ENCODE measurements at regions not wholly inside any gene's neighbourhood (a gene's known extent, or its start where the extent isn't known, plus 50 kb on each side); places are given as distances from the start of the nearest gene placed in this dataset.

- Mint-ChIP-seq H3K4me1 (ENCODE audit: low read depth, unreplicated experiment) (peaks cover 52% of the 10 kb centered on the region), H3K27me3 (ENCODE audit: insufficient read depth, unreplicated experiment) (no peaks in the 10 kb centered on the region), H3K36me3 (ENCODE audit: insufficient read depth, unreplicated experiment) (no peaks in the 10 kb centered on the region), H3K27ac (ENCODE audit: unreplicated experiment) (no peak overlapping the region), H3K4me3 (ENCODE audit: unreplicated experiment) (no peak overlapping the region), H3K9me3 (ENCODE audit: unreplicated experiment) (peaks cover 15% of the 10 kb centered on the region)
- intact Hi-C loops (cut with micrococcal nuclease; ENCODE audit: unreplicated experiment): loop anchor here (2.0 kb wide), 1 partner anchor 79 kb away; no protein-coding TSS in a partner anchor
- Histone ChIP-seq H3K4me3 (ENCODE audit: low read depth, low read length) (no peak overlapping the region), H3K27me3 (replicated peaks; ENCODE audit: control insufficient read depth, insufficient read depth, low read length) (no peaks in the 10 kb centered on the region), H3K9me3 (no peaks in the 10 kb centered on the region), H3K36me3 (ENCODE audit: control insufficient read depth, insufficient read depth, low read length) (no peaks in the 10 kb centered on the region), H3K4me1 (peaks cover 32% of the 10 kb centered on the region)
- TF ChIP-seq CTCF (IDR thresholded peaks at IDR 0.05; ENCODE audit: insufficient read depth in 1 of 2, low read depth in 1 of 2, low read length in 1 of 2, severe bottlenecking in 1 of 2, unreplicated experiment in 1 of 2): no peak
- ChIA-PET CTCF (no interaction called here), POLR2A (interaction anchor here (1.1 kb wide), 1 partner anchor 55 kb away, joined by 3 read pairs; the partner anchor contains the start of gene JDP2)
- no TSS peak for BruUV-seq (replicated peaks)
- no peak for DNase-seq
Measured at GRCh38 chr14:75373616-75374015, 54.2 kb upstream of the JDP2 start.

DNA sequence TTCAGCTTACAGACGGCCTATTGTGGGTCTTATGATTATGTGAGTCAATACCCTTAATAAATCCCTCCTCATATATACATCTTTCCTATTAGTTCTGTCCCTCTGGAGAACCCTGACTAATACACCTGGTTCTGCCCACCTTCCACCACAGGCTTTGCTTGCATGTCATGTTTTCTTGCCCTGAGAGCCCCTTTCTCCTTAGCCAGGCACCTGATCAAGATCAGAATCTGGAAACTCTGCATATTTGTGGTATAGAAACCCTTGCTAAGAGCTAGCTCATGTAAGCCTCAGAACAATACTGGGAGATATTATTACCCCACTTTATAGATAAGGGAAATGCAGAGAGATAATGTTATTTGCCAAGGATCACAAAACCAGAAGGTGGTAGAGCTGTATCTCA is 52.9 kb upstream of the JDP2 start:
- no peak overlapping the region for H3K4me3 ChIP-seq (ENCODE audit: low read depth, low read length)
- Mint-ChIP-seq H3K9me3 (ENCODE audit: unreplicated experiment) (peaks cover 15% of the 10 kb centered on the region), H3K4me1 (ENCODE audit: low read depth, unreplicated experiment) (peaks cover 61% of the 10 kb centered on the region), H3K36me3 (ENCODE audit: insufficient read depth, unreplicated experiment) (no peaks in the 10 kb centered on the region), H3K27ac (ENCODE audit: unreplicated experiment) (peak overlapping the region; percentile 39), H3K27me3 (ENCODE audit: insufficient read depth, unreplicated experiment) (no peaks in the 10 kb centered on the region), H3K4me3 (ENCODE audit: unreplicated experiment) (peak overlapping the region; percentile 8)
- intact Hi-C loops (cut with micrococcal nuclease; ENCODE audit: unreplicated experiment): loop anchor here (2.0 to 5.0 kb wide), 2 partner anchors 52 to 78 kb away; partner anchors contain the start of gene JDP2
- no peak for TF ChIP-seq CTCF (IDR thresholded peaks at IDR 0.05; ENCODE audit: insufficient read depth in 1 of 2, low read depth in 1 of 2, low read length in 1 of 2, severe bottlenecking in 1 of 2, unreplicated experiment in 1 of 2)
- CTCF ChIA-PET: interaction anchor here (0.6 to 1.4 kb wide), 5 partner anchors 13 to 445 kb away, joined by 3 to 9 read pairs (median 3); partner anchors contain the start of gene JDP2
- POLR2A ChIA-PET: interaction anchor here (0.6 kb wide), 1 partner anchor 53 kb away, joined by 3 read pairs; the partner anchor contains the start of gene JDP2
- no peaks in the 10 kb centered on the region for H3K9me3 ChIP-seq
- peaks cover 43% of the 10 kb centered on the region for H3K4me1 ChIP-seq
- no peaks in the 10 kb centered on the region for H3K36me3 ChIP-seq (ENCODE audit: control insufficient read depth, insufficient read depth, low read length)
- no TSS peak for BruUV-seq (replicated peaks)
- DNase-seq: peak; percentile 62 to 66
- H3K27me3 ChIP-seq (replicated peaks; ENCODE audit: control insufficient read depth, insufficient read depth, low read length): no peaks in the 10 kb centered on the region

- CTCF ChIA-PET: no interaction called here
- H3K27ac Mint-ChIP-seq (ENCODE audit: unreplicated experiment): no peak overlapping the region
- Histone ChIP-seq H3K27me3 (replicated peaks; ENCODE audit: control insufficient read depth, insufficient read depth, low read length) (no peaks in the 10 kb centered on the region), H3K4me1 (peaks cover 54% of the 10 kb centered on the region), H3K9me3 (no peaks in the 10 kb centered on the region), H3K4me3 (ENCODE audit: low read depth, low read length) (no peak overlapping the region), H3K36me3 (ENCODE audit: control insufficient read depth, insufficient read depth, low read length) (no peaks in the 10 kb centered on the region)
- H3K36me3 Mint-ChIP-seq (ENCODE audit: insufficient read depth, unreplicated experiment): no peaks in the 10 kb centered on the region
- no TSS peak for BruUV-seq (replicated peaks)
- POLR2A ChIA-PET: no interaction called here
- intact Hi-C loops (cut with micrococcal nuclease; ENCODE audit: unreplicated experiment): loop anchor here (2.0 to 5.0 kb wide), 2 partner anchors 51 to 77 kb away; partner anchors contain the start of gene JDP2
- H3K9me3 Mint-ChIP-seq (ENCODE audit: unreplicated experiment): peaks cover 10% of the 10 kb centered on the region
- peaks cover 68% of the 10 kb centered on the region for H3K4me1 Mint-ChIP-seq (ENCODE audit: low read depth, unreplicated experiment)
- no peak overlapping the region for H3K4me3 Mint-ChIP-seq (ENCODE audit: unreplicated experiment)
- no peak for DNase-seq
- no peaks in the 10 kb centered on the region for H3K27me3 Mint-ChIP-seq (ENCODE audit: insufficient read depth, unreplicated experiment)
- no peak for TF ChIP-seq CTCF (IDR thresholded peaks at IDR 0.05; ENCODE audit: insufficient read depth in 1 of 2, low read depth in 1 of 2, low read length in 1 of 2, severe bottlenecking in 1 of 2, unreplicated experiment in 1 of 2)
Measured at GRCh38 chr14:75375983-75376382, 51.8 kb upstream of the JDP2 start.
